ENCODE measurements at regions not wholly inside any gene's neighbourhood (a gene's known extent, or its start where the extent isn't known, plus 50 kb on each side); places are given as distances from the start of the nearest gene placed in this dataset.

DNA sequence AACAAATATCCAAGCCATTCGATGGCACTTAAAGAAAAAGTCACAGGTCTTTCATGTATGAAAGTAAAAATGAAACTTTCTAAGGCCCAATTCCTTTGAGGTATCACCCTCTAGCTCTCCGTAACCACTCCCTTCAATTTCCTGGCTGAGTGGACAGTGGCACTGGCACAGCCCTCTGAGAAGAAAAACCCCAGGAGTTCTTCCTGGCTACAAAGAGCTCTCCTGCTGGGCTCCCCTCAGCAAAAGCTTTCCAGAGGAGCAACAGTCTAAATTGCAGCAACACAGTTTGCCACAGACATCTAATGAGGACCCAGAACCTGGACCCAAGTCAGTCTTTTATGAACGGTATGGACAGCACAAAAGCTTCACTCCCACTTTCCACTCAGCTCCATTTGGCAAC is 71.8 kb downstream of the FUNDC1 start:
- Histone ChIP-seq H3K27me3 (no peaks in the 10 kb centered on the region), H3K9me3 (no peaks in the 10 kb centered on the region), H3K36me3 (no peaks in the 10 kb centered on the region), H3K4me3 (no peak overlapping the region), H3K4me1 (no peaks in the 10 kb centered on the region), H3K27ac (no peak overlapping the region)
- intact Hi-C loops (cut with DNase I) = no loop called here
- no peak for TF ChIP-seq POLR2A (IDR thresholded peaks at IDR 0.05)
- no peak for TF ChIP-seq POLR2AphosphoS5 (IDR thresholded peaks at IDR 0.05; ENCODE audit: insufficient read depth in 1 of 2, low read depth in 1 of 2)
- TF ChIP-seq, protein P1, sequence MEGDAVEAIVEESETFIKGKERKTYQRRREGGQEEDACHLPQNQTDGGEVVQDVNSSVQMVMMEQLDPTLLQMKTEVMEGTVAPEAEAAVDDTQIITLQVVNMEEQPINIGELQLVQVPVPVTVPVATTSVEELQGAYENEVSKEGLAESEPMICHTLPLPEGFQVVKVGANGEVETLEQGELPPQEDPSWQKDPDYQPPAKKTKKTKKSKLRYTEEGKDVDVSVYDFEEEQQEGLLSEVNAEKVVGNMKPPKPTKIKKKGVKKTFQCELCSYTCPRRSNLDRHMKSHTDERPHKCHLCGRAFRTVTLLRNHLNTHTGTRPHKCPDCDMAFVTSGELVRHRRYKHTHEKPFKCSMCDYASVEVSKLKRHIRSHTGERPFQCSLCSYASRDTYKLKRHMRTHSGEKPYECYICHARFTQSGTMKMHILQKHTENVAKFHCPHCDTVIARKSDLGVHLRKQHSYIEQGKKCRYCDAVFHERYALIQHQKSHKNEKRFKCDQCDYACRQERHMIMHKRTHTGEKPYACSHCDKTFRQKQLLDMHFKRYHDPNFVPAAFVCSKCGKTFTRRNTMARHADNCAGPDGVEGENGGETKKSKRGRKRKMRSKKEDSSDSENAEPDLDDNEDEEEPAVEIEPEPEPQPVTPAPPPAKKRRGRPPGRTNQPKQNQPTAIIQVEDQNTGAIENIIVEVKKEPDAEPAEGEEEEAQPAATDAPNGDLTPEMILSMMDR (IDR thresholded peaks at IDR 0.05) = no peak
- DNase-seq (ENCODE audit: extremely low spot score in 2 of 2) = no peak

DNA sequence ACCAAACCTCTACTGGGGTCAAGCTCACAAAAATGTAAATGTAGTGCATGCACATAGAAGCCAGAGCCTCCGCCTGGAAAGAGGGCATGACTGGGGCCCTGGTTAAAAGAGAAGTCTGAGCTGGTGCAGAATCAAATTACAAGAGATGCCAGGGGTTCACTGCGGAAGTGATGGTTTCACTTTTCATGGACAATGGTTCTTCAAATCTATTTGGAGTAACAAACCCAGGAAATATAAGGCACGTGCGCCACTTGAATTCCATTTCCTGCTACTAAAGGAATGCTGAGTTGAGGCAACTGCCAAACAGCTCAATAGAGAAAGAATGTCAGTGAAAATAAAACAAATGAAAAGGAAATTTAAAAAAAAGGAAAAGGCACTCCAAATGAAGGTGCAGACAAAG is 79.8 kb downstream of the FUNDC1 start:
- Histone ChIP-seq H3K9me3 (no peaks in the 10 kb centered on the region), H3K27ac (no peak overlapping the region), H3K4me3 (no peak overlapping the region), H3K4me1 (no peaks in the 10 kb centered on the region), H3K27me3 (no peaks in the 10 kb centered on the region), H3K36me3 (no peaks in the 10 kb centered on the region)
- intact Hi-C loops (cut with DNase I) = no loop called here
- TF ChIP-seq POLR2AphosphoS5 (IDR thresholded peaks at IDR 0.05; ENCODE audit: insufficient read depth in 1 of 2, low read depth in 1 of 2) (no peak), POLR2A (IDR thresholded peaks at IDR 0.05) (no peak)
- TF ChIP-seq, protein P1 (IDR thresholded peaks at IDR 0.05) = no peak
- no peak for DNase-seq (ENCODE audit: extremely low spot score in 2 of 2)

DNA sequence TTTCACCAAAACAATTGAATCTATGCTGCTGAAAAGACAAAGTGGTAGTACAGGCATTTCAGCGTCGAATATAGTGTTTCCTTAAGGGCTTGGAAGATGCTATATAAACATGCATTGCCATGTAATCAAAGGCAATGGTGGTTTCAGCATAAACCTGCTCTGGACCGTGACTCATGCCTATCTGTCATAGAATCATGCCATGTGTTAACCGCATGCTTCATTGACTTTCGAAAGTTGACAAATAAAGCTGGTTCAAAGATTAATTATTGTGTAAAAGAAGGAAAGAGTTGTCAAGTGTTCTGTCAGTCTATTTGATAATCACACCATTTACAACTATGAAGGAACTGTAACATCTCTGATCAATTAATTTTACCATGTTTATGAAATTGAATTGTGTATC is 83.2 kb downstream of the FUNDC1 start:
- Histone ChIP-seq H3K4me3 (no peak overlapping the region), H3K9me3 (no peaks in the 10 kb centered on the region), H3K4me1 (no peaks in the 10 kb centered on the region), H3K27me3 (no peaks in the 10 kb centered on the region), H3K36me3 (no peaks in the 10 kb centered on the region), H3K27ac (no peak overlapping the region)
- no peak for TF ChIP-seq POLR2A (IDR thresholded peaks at IDR 0.05)
- DNase-seq (ENCODE audit: extremely low spot score in 2 of 2) = no peak
- intact Hi-C loops (cut with DNase I) = no loop called here

DNA sequence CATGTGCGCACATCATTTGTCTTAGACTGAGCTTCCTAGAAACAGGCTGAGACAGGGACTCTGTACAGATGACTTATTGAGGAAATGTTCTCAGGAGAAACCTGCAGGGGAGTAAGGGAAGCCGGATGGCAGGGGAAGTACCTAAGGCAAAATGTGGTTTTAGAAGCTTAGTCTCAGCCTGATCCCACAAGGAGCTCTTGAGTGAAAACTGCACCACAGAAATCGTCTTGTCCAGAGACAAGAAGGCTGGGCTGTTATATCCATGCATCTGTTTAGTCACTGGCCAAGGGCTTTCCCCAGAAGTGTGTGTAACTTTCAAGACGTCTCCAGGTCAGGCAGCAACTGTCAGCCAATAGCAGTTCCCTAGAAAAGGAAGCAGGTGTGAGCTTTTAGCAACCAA is 86.0 kb downstream of the FUNDC1 start:
- TF ChIP-seq, protein P1 (IDR thresholded peaks at IDR 0.05) = no peak
- TF ChIP-seq POLR2AphosphoS5 (IDR thresholded peaks at IDR 0.05; ENCODE audit: insufficient read depth in 1 of 2, low read depth in 1 of 2) (no peak), POLR2A (IDR thresholded peaks at IDR 0.05) (no peak)
- Histone ChIP-seq H3K4me3 (no peak overlapping the region), H3K9me3 (no peaks in the 10 kb centered on the region), H3K27ac (no peak overlapping the region), H3K4me1 (no peaks in the 10 kb centered on the region), H3K36me3 (no peaks in the 10 kb centered on the region), H3K27me3 (no peaks in the 10 kb centered on the region)
- DNase-seq (ENCODE audit: extremely low spot score in 2 of 2) = no peak
- intact Hi-C loops (cut with DNase I) = no loop called here

DNA sequence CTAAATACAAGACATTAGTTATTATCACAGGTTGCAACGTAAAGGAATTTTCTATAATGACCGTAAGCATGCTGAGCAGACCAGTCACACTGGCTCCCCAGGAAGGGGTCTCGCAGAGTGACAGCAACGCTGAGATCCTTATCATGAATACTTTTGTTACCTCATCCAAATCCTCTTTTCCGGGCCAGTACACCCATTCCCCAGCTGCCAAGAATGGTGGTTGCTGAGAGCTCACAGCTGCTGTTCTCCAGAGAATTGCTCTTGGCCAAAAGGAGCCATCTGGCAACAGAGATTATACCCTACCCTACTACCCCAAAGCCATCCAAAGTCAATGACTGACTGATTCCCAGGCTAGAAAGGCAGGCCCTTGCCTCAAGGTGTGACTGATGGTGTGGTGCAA is 91.6 kb downstream of the FUNDC1 start:
- Histone ChIP-seq H3K9me3 (no peaks in the 10 kb centered on the region), H3K27ac (no peak overlapping the region), H3K4me1 (no peaks in the 10 kb centered on the region), H3K36me3 (no peaks in the 10 kb centered on the region), H3K4me3 (no peak overlapping the region), H3K27me3 (no peaks in the 10 kb centered on the region)
- no peak for DNase-seq (ENCODE audit: extremely low spot score in 2 of 2)
- intact Hi-C loops (cut with DNase I) = no loop called here
- TF ChIP-seq POLR2AphosphoS5 (IDR thresholded peaks at IDR 0.05; ENCODE audit: insufficient read depth in 1 of 2, low read depth in 1 of 2) (no peak), POLR2A (IDR thresholded peaks at IDR 0.05) (no peak)
- TF ChIP-seq, protein P1 (IDR thresholded peaks at IDR 0.05) = no peak

DNA sequence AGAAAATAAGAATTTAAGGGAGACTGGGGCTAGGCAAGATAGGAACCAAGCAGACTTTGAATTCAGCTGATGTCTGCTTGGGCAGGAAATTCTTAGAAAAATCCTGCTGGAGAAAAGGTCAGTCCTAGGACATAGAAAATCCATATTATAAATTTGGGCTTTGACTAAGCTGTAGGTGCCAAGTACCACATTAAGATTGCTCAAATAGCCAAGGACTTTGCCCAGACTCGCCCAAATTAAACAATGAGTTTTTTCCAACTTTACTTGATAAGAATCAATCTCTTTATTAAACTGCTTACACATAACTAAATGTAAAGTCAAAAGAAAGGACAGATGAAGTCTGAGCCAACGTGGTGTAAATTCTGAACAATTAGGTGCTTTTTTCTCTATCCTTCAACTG is 95.4 kb downstream of the FUNDC1 start:
- Histone ChIP-seq H3K9me3 (no peaks in the 10 kb centered on the region), H3K27me3 (no peaks in the 10 kb centered on the region), H3K27ac (no peak overlapping the region), H3K4me1 (no peaks in the 10 kb centered on the region), H3K36me3 (no peaks in the 10 kb centered on the region), H3K4me3 (no peak overlapping the region)
- no peak for DNase-seq (ENCODE audit: extremely low spot score in 2 of 2)
- intact Hi-C loops (cut with DNase I) = no loop called here
- TF ChIP-seq POLR2A (IDR thresholded peaks at IDR 0.05) (no peak), POLR2AphosphoS5 (IDR thresholded peaks at IDR 0.05; ENCODE audit: insufficient read depth in 1 of 2, low read depth in 1 of 2) (no peak)
- TF ChIP-seq, protein P1 (IDR thresholded peaks at IDR 0.05) = no peak
